NCI-H146 treated with DMSO at 0.1 percent for 48 hours (cell line): ENCODE measurements at regions not wholly inside any gene's neighbourhood (a gene's known extent, or its start where the extent isn't known, plus 50 kb on each side); places are given as distances from the start of the nearest gene placed in this dataset.
"Not testable (repeated sequence)": the region's sequence is repeated elsewhere in the genome, so short reads cannot be mapped to it uniquely, and the experiment has no call there.

Experiments used
- DNase-seq: peaks from one replicate; lab custom pipeline; 2025; ENCODE audit not compliant: unreplicated experiment; lab: John Stamatoyannopoulos, UW

- DNase-seq = no peak
Measured at GRCh38 chr1:232145768-232146167, 484.2 kb downstream of the SIPA1L2 start.

GRCh38 chr1:232144696-232145230, 485.2 kb downstream of the SIPA1L2 start:
- DNase-seq = no peak

- no peak for DNase-seq
Measured at GRCh38 chr1:232143315-232143886, 486.5 kb downstream of the SIPA1L2 start.

GRCh38 chr1:232142403-232143314, 487.3 kb downstream of the SIPA1L2 start:
- no peak for DNase-seq

GRCh38 chr1:232141167-232141448, 488.8 kb downstream of the SIPA1L2 start:
- not testable (repeated sequence) for DNase-seq

- DNase-seq = no peak
Measured at GRCh38 chr1:232140419-232141166, 489.3 kb downstream of the SIPA1L2 start.

GRCh38 chr1:232139444-232139843, 490.5 kb downstream of the SIPA1L2 start:
- DNase-seq = no peak

GRCh38 chr1:232138044-232138443, 491.9 kb downstream of the SIPA1L2 start:
- no peak for DNase-seq

GRCh38 chr1:232137066-232137465, 492.9 kb downstream of the SIPA1L2 start:
- no peak for DNase-seq

- no peak for DNase-seq
Measured at GRCh38 chr1:232136136-232136535, 493.8 kb downstream of the SIPA1L2 start.

- DNase-seq = no peak
Measured at GRCh38 chr1:232134365-232134764, 495.6 kb downstream of the SIPA1L2 start.

- no peak for DNase-seq
Measured at GRCh38 chr1:232132572-232132971, 497.4 kb downstream of the SIPA1L2 start.

GRCh38 chr1:232131715-232132391, 498.1 kb downstream of the SIPA1L2 start:
- DNase-seq = no peak

GRCh38 chr1:232130815-232131480, 499.0 kb downstream of the SIPA1L2 start:
- DNase-seq = no peak

- DNase-seq = no peak
Measured at GRCh38 chr1:232127190-232127589, 500.6 kb downstream of the DISC1 start.

GRCh38 chr1:232123775-232124659, 497.4 kb downstream of the DISC1 start:
- DNase-seq = no peak

GRCh38 chr1:232117903-232118302, 491.3 kb downstream of the DISC1 start:
- DNase-seq = not testable (repeated sequence)

- DNase-seq = no peak
Measured at GRCh38 chr1:232114985-232115384, 488.4 kb downstream of the DISC1 start.

- no peak for DNase-seq
Measured at GRCh38 chr1:232112076-232112475, 485.5 kb downstream of the DISC1 start.

- DNase-seq = no peak
Measured at GRCh38 chr1:232111611-232112010, 485.0 kb downstream of the DISC1 start.
